Activated naive CD4-positive, alpha-beta T cell treated with anti-CD3 and anti-CD28 coated beads, Interleukin-2, amount 50 U/mL, for 16 hours (primary cell): ENCODE measurements at regions not wholly inside any gene's neighbourhood (a gene's known extent, or its start where the extent isn't known, plus 50 kb on each side); places are given as distances from the start of the nearest gene placed in this dataset.

Source experiments
- DNase-seq: peaks from one replicate; pipeline ENCODE4 v3.0.0-alpha.2; 2020

- no peak for DNase-seq
These were observed 637.9 kb downstream of the NLGN4Y start for GRCh38 chrY:15162211-15162610.

GRCh38 chrY:15179890-15180289 lies 655.6 kb downstream of the NLGN4Y start:
- DNase-seq = no peak

- DNase-seq = no peak
These were observed 704.7 kb downstream of the NLGN4Y start for GRCh38 chrY:15229056-15229455.

- DNase-seq = no peak
These were observed 715.3 kb downstream of the NLGN4Y start for GRCh38 chrY:15239596-15240132.

GRCh38 chrY:15259286-15259685 lies 735.0 kb downstream of the NLGN4Y start:
- no peak for DNase-seq

- no peak for DNase-seq
These were observed 762.2 kb downstream of the NLGN4Y start for GRCh38 chrY:15286572-15286971.

- DNase-seq = no peak
These were observed 765.5 kb downstream of the NLGN4Y start for GRCh38 chrY:15289821-15290220.

GRCh38 chrY:15292881-15293280 lies 768.6 kb downstream of the NLGN4Y start:
- DNase-seq = no peak

GRCh38 chrY:15301879-15302278 lies 777.5 kb downstream of the NLGN4Y start:
- no peak for DNase-seq

GRCh38 chrY:15312166-15312565 lies 787.8 kb downstream of the NLGN4Y start:
- no peak for DNase-seq

- no peak for DNase-seq
These were observed 799.9 kb downstream of the NLGN4Y start for GRCh38 chrY:15324189-15324588.

GRCh38 chrY:15325201-15325600 lies 800.9 kb downstream of the NLGN4Y start:
- no peak for DNase-seq

- DNase-seq = no peak
These were observed 802.3 kb downstream of the NLGN4Y start for GRCh38 chrY:15326673-15327072.

- no peak for DNase-seq
These were observed 804.5 kb downstream of the NLGN4Y start for GRCh38 chrY:15328848-15329247.

- no peak for DNase-seq
These were observed 819.2 kb downstream of the NLGN4Y start for GRCh38 chrY:15343522-15343921.

GRCh38 chrY:15345471-15346155 lies 821.3 kb downstream of the NLGN4Y start:
- no peak for DNase-seq

GRCh38 chrY:15349351-15349750 lies 825.0 kb downstream of the NLGN4Y start:
- no peak for DNase-seq

- no peak for DNase-seq
These were observed 831.0 kb downstream of the NLGN4Y start for GRCh38 chrY:15355321-15355720.

- no peak for DNase-seq
These were observed 836.1 kb downstream of the NLGN4Y start for GRCh38 chrY:15360471-15360870.

GRCh38 chrY:15364996-15365395 lies 840.7 kb downstream of the NLGN4Y start:
- DNase-seq = no peak

- DNase-seq = no peak
These were observed 844.5 kb downstream of the NLGN4Y start for GRCh38 chrY:15368786-15369185.

- no peak for DNase-seq
These were observed 860.8 kb downstream of the NLGN4Y start for GRCh38 chrY:15385178-15385577.

GRCh38 chrY:15397556-15398280 lies 873.4 kb downstream of the NLGN4Y start:
- DNase-seq = no peak

GRCh38 chrY:15402451-15402850 lies 878.1 kb downstream of the NLGN4Y start:
- no peak for DNase-seq
